Epithelial cell of prostate (primary cell): ENCODE measurements at regions not wholly inside any gene's neighbourhood (a gene's known extent, or its start where the extent isn't known, plus 50 kb on each side); places are given as distances from the start of the nearest gene placed in this dataset.
"Not testable (repeated sequence)": the region's sequence is repeated elsewhere in the genome, so short reads cannot be mapped to it uniquely, and the experiment has no call there.

Experiments
- DNase-seq: peaks from one replicate; pipeline ENCODE4 v3.0.0-alpha.2; 2011; ENCODE audit warnings: low read depth, low spot score
- H3K27ac ChIP-seq: fragments of 450-650 bp; 2 replicates; pipeline ENCODE4 v1.5.1; 2017; ENCODE audit warnings: mild to moderate bottlenecking

DNA sequence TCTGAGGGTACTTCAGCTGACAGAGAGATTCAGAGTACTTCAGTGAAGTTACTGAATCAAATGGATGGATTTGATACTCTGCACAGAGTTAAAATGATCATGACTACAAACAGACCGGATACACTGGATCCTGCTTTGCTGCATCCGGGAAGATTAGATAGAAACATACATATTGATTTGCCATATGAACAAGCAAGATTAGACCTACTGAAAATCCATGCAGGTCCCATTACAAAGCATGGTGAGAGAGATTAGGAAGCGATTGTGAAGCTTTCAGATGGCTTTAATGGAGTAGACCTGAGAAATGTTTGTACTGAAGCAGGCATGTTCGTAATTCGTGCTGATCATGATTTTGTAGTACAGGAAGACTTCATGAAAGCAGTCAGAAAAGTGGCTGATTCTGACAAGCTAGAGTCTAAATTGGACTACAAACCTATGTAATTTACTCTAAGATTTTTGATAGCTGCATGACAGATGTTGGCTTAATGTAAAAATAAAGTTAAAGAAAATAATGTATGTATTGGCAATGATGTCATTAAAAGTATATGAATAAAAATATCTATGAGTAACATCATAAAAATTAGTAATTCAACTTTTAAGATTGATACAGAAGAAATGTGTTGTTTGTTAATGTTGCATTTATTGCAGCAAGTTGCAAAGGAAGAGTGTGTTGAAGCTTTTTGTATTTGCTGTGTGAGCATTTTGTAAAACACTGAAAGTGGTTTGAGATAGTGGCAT lies 136.1 kb upstream of the RAP1B start:
- no peak for DNase-seq
- no peak overlapping the region for H3K27ac ChIP-seq

DNA sequence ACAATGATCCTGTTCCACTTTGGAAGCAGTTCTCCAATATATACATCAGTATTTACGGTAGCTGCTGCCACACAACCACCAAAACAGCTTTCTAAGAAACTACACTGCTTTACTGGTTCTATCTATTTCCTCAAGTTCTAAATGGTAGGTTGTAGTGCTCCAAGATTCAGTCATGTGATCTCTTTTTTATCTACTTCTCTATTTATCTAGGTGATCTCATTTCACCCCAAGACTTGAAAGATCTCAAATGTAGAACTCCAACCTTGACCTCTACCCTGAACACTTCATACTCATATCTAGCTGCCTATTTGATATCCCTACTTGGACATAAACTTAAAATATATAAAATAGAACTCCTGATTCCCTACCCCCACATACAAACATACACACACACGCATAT lies 133.9 kb upstream of the RAP1B start:
- DNase-seq, result no peak
- H3K27ac ChIP-seq, result no peak overlapping the region

DNA sequence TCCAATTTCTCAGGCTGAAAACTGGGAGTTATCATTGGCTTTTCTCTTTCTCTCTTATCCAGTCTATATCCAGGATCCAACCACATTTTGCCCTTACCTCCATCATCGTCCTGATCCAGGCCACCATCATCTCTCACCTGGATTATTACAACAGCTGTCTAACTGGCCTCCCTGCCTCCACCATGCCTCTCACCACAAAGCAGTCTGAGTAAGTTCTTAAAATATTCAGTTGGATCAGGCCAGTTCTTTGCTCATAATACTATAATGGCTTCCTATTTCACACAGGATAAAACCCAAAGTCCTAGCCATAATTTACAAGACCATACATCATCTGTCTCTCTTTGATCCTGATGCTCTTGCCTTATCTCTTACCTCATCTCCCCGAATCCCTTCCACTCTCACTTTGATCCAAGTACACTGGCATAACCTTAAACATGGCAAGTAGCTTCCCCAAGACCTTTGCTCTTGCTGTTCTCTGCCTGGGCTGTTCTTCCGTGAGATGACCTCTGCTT lies 133.4 kb upstream of the RAP1B start:
- no peak for DNase-seq
- no peak overlapping the region for H3K27ac ChIP-seq

DNA sequence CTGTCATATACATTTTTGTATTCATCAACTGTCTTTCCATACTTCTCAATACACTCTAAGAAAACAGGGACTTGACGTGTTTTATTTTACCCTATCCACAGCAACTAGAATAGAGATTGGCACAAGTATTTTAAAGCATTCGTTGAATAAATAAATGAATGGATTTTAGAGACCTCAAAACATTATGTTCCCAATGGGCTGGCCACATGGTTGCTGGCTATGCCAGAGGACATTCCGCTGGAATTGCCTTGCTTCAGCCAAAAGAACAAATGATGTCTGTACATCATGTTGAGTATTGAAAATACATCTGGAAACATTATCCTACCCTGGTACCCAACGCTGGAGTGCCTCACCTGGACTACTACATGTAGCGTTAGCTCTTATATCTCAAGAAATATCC lies 132.8 kb upstream of the RAP1B start:
- no peak for DNase-seq
- H3K27ac ChIP-seq, result no peak overlapping the region

DNA sequence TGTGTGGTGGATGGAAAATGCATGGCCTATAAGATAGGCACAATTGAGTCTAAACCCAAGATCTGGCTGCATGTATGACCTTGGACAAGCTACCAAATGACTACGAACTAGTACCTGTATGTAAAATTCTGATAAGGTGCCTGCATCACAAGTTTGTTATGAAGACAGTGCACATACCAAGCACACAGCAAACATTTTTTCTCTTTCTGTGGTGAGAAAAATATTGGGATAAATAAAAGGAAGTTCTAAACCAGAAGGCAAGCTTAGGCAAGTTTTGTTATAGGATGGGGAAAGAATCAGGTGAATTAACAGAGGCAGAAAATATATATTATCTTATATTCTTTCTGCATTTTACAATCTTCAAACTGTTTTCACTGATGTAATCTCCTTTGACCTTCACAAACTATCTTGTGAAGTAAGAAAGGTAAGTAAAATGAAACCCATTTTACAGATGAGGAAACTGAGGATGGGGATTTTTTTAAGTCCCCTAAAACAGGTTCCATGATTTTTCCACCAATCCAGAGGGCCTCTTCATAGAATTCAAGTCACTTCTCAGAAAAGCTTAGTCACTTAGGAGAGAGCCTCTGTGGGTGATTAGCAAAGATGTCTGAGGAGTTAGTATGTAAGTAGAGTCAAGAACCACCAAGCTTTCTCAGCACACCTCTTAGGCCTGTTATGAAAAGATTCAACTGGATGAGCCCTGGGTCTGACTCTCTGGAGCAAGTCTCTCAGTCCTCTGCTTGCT lies 132.0 kb upstream of the RAP1B start:
- no peak overlapping the region for H3K27ac ChIP-seq
- DNase-seq, result no peak

DNA sequence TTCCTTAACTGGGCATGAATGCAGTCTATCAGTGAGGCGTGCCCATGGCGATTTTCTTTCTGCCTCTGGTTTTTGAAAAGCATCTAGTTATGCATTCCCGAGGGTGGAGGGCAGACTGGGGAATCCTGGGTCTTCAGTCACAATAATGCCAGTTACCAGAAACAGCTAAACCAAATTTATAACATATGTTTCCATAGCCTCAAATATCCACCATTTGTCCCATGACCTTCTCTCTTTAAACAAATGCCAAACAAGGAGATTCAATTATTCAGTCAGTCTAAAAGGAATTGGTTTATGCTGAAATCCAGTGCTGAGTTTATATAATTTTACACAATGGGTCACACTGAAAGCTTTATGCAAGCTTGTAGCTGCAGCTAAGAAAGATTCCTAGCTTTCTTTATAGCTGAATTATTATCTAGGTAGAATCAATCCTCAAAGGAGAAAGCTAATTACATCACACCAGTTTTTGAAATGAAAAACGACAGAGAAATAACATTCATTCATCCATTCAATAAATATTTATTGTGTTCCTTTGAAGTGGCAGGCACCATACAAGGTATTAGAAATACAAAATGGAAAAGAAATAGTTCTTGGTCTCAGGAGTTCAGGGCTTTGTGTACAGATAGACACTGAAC lies 131.3 kb upstream of the RAP1B start:
- DNase-seq, result no peak
- no peak overlapping the region for H3K27ac ChIP-seq

DNA sequence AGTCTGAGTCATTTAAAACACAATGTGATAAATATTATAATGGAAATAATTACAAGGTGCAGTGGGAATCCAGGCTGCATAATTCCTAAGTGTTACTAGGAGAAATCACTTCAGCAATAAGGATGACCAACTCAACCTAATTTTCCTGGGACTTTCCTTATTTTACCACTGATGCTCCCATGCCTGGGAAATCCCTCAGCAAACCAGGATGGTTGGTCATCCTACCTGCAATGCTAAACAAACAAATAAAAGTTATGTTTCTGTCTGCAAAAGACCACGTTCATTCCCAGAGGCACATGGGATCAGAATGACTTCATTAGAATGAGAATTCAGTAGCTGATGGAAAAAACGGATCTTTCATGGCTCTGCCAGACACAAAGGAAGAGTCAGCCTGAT lies 130.8 kb upstream of the RAP1B start:
- DNase-seq, result no peak
- H3K27ac ChIP-seq, result no peak overlapping the region

DNA sequence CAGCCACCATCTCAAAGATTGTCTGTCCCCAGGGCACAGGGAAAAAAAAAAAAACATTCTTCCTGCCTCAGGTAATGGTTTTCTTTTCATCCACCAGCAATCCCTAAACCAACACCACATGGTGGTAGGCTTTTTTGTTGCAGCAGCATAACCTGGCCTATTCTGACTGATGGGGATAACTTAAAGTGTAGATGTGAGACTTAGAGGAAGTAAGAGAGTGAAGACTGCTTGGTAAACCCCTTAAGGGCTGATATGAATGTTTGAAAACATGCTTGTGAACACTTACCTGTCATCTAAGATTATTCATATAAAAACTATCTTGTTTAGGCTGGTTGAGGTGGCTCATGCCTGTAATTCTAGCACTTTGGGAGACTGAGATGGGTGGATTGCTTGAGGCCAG lies 130.2 kb upstream of the RAP1B start:
- no peak overlapping the region for H3K27ac ChIP-seq
- DNase-seq, result no peak

DNA sequence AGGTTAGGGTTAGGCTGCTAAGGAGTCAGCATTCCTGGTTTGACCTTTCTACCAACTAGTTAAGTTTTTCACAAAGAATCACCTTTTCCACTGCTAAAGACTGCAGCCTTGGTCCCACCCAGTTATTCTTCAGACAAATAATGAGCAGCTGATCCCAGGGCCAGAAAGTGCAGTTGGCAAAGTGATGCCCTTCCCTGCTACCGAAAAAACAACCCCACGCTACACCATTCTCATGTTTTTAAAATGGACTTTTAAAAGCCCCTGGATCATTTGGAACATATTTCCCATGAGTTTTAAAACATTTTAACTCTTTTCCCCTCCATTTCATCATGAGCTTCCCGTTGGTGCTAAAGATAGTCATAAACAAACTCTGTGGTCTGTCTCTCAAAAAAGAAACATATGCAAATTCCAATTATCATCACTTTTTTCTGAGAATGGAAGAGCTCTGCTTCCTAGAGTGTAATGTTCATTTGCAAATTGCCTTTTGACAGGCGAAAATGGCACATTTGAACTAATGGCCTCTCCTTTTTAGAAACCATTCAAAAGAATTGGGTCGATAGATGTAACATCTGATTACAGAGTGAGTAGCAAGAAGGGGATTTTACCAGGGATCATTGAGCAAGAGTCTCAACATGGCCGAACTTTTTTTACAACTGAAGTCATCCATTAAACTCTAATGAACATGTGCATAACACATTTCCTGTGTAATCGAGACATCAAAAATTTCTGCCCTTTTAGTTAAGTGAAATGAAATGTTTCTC lies 129.3 kb upstream of the RAP1B start:
- no peak for DNase-seq
- no peak overlapping the region for H3K27ac ChIP-seq

DNA sequence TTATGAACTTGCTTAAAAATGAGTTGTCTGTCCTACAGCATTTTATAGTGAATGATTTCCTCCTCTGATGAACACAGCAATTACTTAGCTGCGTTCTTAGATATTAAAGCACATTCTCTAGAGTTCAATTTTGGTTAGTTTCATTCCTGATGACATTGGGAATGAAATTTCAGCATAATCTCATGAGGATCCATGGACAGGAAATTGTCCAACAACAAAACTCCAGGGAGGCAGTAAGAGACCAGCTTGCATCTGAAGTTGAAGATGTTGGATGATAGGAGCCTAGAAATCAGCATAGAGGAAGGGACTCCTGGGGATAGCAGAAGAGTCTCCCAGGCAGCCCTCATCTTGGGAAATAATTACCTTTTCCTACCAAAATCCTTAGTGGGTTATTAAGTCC lies 128.7 kb upstream of the RAP1B start:
- no peak overlapping the region for H3K27ac ChIP-seq

DNA sequence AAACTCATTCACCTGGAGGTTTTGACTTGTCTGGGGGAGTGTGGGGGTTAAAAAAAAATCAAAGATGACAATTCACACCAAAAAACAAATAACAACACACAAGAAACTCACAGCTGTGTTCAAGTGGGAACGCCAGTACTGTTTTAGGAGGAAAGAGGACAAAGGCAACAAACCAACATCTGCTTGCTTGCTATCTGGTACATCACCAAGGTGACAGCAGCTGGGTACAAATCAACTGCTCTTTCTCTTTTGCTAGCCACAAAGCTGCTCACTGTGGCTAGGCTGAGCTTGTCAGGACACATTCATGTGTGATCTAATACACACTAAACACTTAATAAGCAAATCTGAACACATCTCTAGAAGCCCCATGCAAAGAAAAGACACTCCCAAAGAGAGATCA lies 128.0 kb upstream of the RAP1B start:
- DNase-seq, result no peak
- H3K27ac ChIP-seq, result no peak overlapping the region

More for the DNA sequence above, 128.7 kb upstream of the RAP1B start:
- DNase-seq, result no peak

DNA sequence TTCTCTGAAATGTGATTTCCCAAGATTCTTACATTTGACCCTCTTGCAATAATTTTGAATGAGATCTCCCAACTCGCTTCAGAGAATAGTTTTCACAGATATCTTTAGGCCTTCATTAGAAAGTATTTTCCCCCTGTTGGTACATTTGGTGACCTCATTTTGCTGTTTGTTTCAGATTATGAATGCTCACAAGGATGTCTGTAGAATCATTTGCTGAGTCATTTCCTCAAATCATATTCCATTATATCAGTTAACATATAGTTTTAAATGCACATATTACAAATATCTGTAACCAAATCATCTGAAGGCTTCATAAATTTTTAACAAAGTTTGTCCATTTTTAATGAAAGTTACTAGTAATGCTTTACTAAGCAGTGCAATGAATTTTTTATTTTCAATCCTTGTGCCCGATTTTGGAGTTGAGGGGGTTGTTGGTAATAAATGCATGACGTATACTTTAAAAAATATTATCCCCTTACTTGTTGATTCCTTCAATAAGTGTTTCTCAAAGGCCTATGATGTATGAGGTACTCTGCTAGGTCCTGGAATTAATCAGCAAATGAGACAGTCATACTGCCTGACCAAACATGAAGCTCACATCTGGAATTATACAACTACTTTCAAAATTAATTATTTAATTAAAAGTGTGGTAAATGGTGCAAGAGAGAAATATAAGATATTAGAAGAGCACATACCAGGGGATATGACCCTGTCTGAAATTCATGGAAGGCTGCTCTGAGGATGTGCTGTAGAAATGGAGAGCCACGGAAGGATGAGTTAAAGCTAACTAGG lies 126.9 kb upstream of the RAP1B start:
- H3K27ac ChIP-seq, result peak overlapping the region; percentile 30
- no peak for DNase-seq

DNA sequence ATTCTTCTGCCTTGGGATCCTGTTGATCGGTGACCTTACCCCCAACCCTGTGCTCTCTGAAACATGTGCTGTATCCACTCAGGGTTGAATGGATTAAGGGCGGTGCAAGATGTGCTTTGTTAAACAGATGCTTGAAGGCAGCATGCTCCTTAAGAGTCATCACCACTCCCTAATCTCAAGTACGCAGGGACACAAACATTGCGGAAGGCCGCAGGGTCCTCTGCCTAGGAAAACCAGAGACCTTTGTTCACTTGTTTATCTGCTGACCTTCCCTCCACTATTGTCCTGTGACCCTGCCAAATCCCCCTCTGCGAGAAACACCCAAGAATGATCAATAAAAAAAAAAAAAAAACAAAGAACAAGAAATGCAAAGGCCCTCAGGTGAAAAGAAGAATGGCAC lies 126.1 kb upstream of the RAP1B start:
- H3K27ac ChIP-seq, DNase-seq: not testable (repeated sequence)

DNA sequence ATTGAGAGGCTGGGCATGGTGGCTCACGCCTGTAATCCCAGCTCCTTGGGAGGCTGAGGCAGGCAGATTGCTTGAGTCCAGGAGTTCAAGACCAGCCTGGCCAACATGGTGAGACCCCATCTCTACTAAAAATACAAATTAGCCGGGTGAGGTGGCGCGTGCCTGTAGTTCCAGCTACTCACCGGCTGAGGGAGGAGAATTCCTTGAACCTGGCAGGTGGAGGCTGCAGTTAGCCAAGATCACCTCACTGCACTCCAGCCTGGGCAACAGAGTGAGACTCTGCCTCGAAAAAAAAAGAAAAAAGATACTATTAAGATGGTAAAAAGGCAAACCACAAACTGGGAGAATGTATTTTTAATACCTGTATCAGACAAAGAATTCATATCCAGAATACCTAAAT lies 124.2 kb upstream of the RAP1B start:
- H3K27ac ChIP-seq, DNase-seq: not testable (repeated sequence)

DNA sequence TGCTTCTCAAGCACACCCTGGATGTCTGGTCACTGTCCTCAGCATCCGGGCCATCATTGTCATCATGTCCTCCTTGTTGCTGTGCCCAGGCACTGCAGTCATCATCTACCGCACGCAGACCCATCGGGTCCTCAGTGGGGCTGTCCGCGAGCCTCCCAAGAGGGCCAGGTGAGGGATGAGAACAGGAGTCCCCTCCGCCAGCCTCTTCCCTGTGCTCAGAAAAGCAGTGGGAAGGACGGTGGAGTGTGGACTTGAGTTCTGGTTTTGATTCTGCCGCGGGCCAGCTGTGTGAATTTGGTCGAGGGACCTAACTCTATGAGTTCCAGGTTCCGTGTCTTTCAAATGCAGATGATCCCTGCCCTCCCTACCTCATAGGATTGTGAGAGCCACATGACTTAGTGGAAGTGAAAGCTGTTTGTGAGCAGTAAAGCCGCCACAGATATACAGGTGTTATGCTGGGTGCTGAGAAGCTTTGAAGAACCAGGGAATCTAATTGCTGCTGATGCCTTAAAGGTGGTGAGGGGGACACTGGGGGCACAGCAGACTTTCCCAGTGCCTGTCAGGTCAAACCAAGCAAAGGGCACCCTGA lies 122.9 kb upstream of the RAP1B start:
- no peak for DNase-seq
- H3K27ac ChIP-seq, result no peak overlapping the region

DNA sequence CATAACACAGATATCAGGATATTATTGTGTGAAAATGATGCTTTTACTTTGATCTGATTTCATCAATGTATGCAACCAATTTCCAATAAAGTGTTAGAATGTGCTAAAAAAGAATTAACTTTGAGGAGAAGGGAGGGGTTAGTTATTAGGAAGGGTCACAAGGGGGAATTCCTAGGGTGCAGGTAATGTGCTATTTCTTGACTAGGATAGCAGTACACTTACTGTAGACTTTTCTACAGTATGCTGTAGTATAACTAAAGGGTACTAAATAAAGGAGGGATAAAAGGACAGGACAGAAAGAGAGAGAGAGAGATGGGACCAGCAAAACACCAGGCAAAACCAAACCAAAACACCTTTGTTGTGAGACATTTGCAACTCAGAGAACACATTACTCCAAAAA lies 121.4 kb upstream of the RAP1B start:
- no peak overlapping the region for H3K27ac ChIP-seq
- DNase-seq, result no peak

DNA sequence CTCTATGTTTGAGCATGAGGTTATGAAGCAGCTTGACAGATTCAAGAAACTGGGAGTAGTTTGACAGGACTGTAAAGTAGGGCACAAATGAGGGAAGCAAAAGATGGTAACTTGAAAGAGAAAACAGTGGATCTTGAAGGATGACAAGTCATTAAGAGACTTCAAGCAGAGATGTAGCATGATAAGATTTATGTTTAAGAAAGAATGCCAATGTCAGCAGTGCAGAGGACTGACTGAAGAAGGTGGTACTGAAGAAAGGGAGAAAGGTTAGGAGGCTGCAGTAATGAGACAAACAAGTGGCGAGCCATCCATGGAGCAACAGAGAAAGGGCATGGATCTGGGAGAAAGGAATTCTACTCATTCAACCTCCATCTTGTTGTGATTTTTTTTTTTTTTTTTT lies 120.2 kb upstream of the RAP1B start:
- no peak overlapping the region for H3K27ac ChIP-seq

DNA sequence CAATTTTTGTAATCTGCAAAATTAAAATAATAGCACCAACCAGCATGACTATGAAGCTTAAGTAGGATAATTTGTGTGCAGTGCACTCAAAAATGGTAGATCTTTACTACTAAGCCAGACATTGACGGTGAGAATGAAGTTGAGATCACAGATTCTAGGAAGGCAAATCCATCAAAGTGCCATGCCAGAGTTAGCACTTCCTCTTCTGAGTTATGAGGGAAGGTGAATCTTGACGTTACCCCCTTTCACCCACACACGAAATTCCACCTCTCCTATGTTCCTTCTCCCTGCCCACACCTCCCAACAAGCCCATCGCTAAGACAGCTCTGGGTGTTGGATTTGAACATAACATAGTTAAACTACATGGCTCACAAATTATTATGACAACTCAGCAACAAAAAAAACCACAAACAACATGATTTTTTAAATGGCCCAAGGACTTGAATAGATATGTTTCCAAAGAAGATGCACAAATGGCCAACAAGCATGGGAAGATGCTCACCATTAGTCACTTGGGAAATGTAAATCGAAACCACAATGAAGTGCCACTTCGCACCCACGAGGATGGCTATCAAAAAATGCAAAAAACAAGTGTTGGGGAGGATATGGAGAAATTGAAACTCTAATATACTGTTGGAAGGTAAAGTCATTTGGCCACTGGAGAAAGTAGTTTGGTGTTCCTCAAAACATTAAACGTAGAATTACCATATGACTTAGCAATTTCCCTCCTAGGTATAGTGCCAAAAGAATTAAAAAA lies 119.3 kb upstream of the RAP1B start:
- no peak overlapping the region for H3K27ac ChIP-seq
- no peak for DNase-seq

More for the DNA sequence above, 120.2 kb upstream of the RAP1B start:
- DNase-seq, result no peak
